ENCODE measurements at regions not wholly inside any gene's neighbourhood (a gene's known extent, or its start where the extent isn't known, plus 50 kb on each side); places are given as distances from the start of the nearest gene placed in this dataset.

GRCh38 chr2:220419647-220420046, 792.2 kb downstream of the SLC4A3 start:
- Histone ChIP-seq H3K27me3 (ENCODE audit: control insufficient read depth, insufficient read depth, low read length) (no peaks in the 10 kb centered on the region), H3K36me3 (ENCODE audit: control insufficient read depth, insufficient read depth, low read length) (no peaks in the 10 kb centered on the region), H3K9ac (ENCODE audit: low read depth, low read length) (no peak overlapping the region), H3K4me3 (ENCODE audit: low read depth, low read length) (no peak overlapping the region), H3K4me1 (ENCODE audit: control insufficient read depth, insufficient read depth, low read length) (peaks cover 5% of the 10 kb centered on the region), H3K9me3 (ENCODE audit: control insufficient read depth, insufficient read depth, low read length) (no peaks in the 10 kb centered on the region)

- H3K36me3 ChIP-seq (ENCODE audit: control insufficient read depth, insufficient read depth, low read length), result no peaks in the 10 kb centered on the region
- no peaks in the 10 kb centered on the region for H3K9me3 ChIP-seq (ENCODE audit: control insufficient read depth, insufficient read depth, low read length)
- H3K27me3 ChIP-seq (ENCODE audit: control insufficient read depth, insufficient read depth, low read length), result no peaks in the 10 kb centered on the region
- peaks cover 5% of the 10 kb centered on the region for H3K4me1 ChIP-seq (ENCODE audit: control insufficient read depth, insufficient read depth, low read length)
- no peak overlapping the region for H3K9ac ChIP-seq (ENCODE audit: low read depth, low read length)
- no peak overlapping the region for H3K4me3 ChIP-seq (ENCODE audit: low read depth, low read length)
These were observed 793.4 kb downstream of the SLC4A3 start for GRCh38 chr2:220420820-220421219.

- Histone ChIP-seq H3K9ac (ENCODE audit: low read depth, low read length) (no peak overlapping the region), H3K36me3 (ENCODE audit: control insufficient read depth, insufficient read depth, low read length) (no peaks in the 10 kb centered on the region), H3K4me1 (ENCODE audit: control insufficient read depth, insufficient read depth, low read length) (peaks cover 5% of the 10 kb centered on the region), H3K4me3 (ENCODE audit: low read depth, low read length) (no peak overlapping the region), H3K27me3 (ENCODE audit: control insufficient read depth, insufficient read depth, low read length) (no peaks in the 10 kb centered on the region), H3K9me3 (ENCODE audit: control insufficient read depth, insufficient read depth, low read length) (no peaks in the 10 kb centered on the region)
These were observed 795.2 kb downstream of the SLC4A3 start for GRCh38 chr2:220422676-220423075.

- Histone ChIP-seq H3K4me1 (ENCODE audit: control insufficient read depth, insufficient read depth, low read length) (no peaks in the 10 kb centered on the region), H3K27me3 (ENCODE audit: control insufficient read depth, insufficient read depth, low read length) (no peaks in the 10 kb centered on the region), H3K9me3 (ENCODE audit: control insufficient read depth, insufficient read depth, low read length) (no peaks in the 10 kb centered on the region), H3K36me3 (ENCODE audit: control insufficient read depth, insufficient read depth, low read length) (no peaks in the 10 kb centered on the region), H3K4me3 (ENCODE audit: low read depth, low read length) (no peak overlapping the region), H3K9ac (ENCODE audit: low read depth, low read length) (no peak overlapping the region)
These were observed 797.1 kb downstream of the SLC4A3 start for GRCh38 chr2:220424561-220424960.

GRCh38 chr2:220432645-220433044, 805.2 kb downstream of the SLC4A3 start:
- Histone ChIP-seq H3K9me3 (ENCODE audit: control insufficient read depth, insufficient read depth, low read length) (no peaks in the 10 kb centered on the region), H3K4me3 (ENCODE audit: low read depth, low read length) (no peak overlapping the region), H3K27me3 (ENCODE audit: control insufficient read depth, insufficient read depth, low read length) (no peaks in the 10 kb centered on the region), H3K36me3 (ENCODE audit: control insufficient read depth, insufficient read depth, low read length) (no peaks in the 10 kb centered on the region), H3K4me1 (ENCODE audit: control insufficient read depth, insufficient read depth, low read length) (no peaks in the 10 kb centered on the region), H3K9ac (ENCODE audit: low read depth, low read length) (no peak overlapping the region)

GRCh38 chr2:220433131-220433530, 805.7 kb downstream of the SLC4A3 start:
- Histone ChIP-seq H3K9me3 (ENCODE audit: control insufficient read depth, insufficient read depth, low read length) (no peaks in the 10 kb centered on the region), H3K27me3 (ENCODE audit: control insufficient read depth, insufficient read depth, low read length) (no peaks in the 10 kb centered on the region), H3K4me3 (ENCODE audit: low read depth, low read length) (no peak overlapping the region), H3K9ac (ENCODE audit: low read depth, low read length) (no peak overlapping the region), H3K4me1 (ENCODE audit: control insufficient read depth, insufficient read depth, low read length) (no peaks in the 10 kb centered on the region), H3K36me3 (ENCODE audit: control insufficient read depth, insufficient read depth, low read length) (no peaks in the 10 kb centered on the region)

- H3K4me3 ChIP-seq (ENCODE audit: low read depth, low read length), result no peak overlapping the region
These were observed 807.0 kb downstream of the SLC4A3 start for GRCh38 chr2:220434385-220434784.

GRCh38 chr2:220437938-220438337, 810.5 kb downstream of the SLC4A3 start:
- Histone ChIP-seq H3K36me3 (ENCODE audit: control insufficient read depth, insufficient read depth, low read length) (no peaks in the 10 kb centered on the region), H3K9ac (ENCODE audit: low read depth, low read length) (no peak overlapping the region), H3K4me1 (ENCODE audit: control insufficient read depth, insufficient read depth, low read length) (no peaks in the 10 kb centered on the region), H3K4me3 (ENCODE audit: low read depth, low read length) (no peak overlapping the region), H3K27me3 (ENCODE audit: control insufficient read depth, insufficient read depth, low read length) (no peaks in the 10 kb centered on the region), H3K9me3 (ENCODE audit: control insufficient read depth, insufficient read depth, low read length) (no peaks in the 10 kb centered on the region)

More at GRCh38 chr2:220434385-220434784, 807.0 kb downstream of the SLC4A3 start:
- no peak overlapping the region for H3K9ac ChIP-seq (ENCODE audit: low read depth, low read length)
- no peaks in the 10 kb centered on the region for H3K4me1 ChIP-seq (ENCODE audit: control insufficient read depth, insufficient read depth, low read length)
- no peaks in the 10 kb centered on the region for H3K36me3 ChIP-seq (ENCODE audit: control insufficient read depth, insufficient read depth, low read length)
- no peaks in the 10 kb centered on the region for H3K27me3 ChIP-seq (ENCODE audit: control insufficient read depth, insufficient read depth, low read length)
- H3K9me3 ChIP-seq (ENCODE audit: control insufficient read depth, insufficient read depth, low read length), result no peaks in the 10 kb centered on the region

GRCh38 chr2:220440731-220441130, 813.3 kb downstream of the SLC4A3 start:
- H3K9ac ChIP-seq (ENCODE audit: low read depth, low read length), result no peak overlapping the region
- H3K4me3 ChIP-seq (ENCODE audit: low read depth, low read length), result no peak overlapping the region
- H3K27me3 ChIP-seq (ENCODE audit: control insufficient read depth, insufficient read depth, low read length), result no peaks in the 10 kb centered on the region
- no peaks in the 10 kb centered on the region for H3K4me1 ChIP-seq (ENCODE audit: control insufficient read depth, insufficient read depth, low read length)
- no peaks in the 10 kb centered on the region for H3K9me3 ChIP-seq (ENCODE audit: control insufficient read depth, insufficient read depth, low read length)
- no peaks in the 10 kb centered on the region for H3K36me3 ChIP-seq (ENCODE audit: control insufficient read depth, insufficient read depth, low read length)

- no peaks in the 10 kb centered on the region for H3K27me3 ChIP-seq (ENCODE audit: control insufficient read depth, insufficient read depth, low read length)
- no peaks in the 10 kb centered on the region for H3K9me3 ChIP-seq (ENCODE audit: control insufficient read depth, insufficient read depth, low read length)
- H3K36me3 ChIP-seq (ENCODE audit: control insufficient read depth, insufficient read depth, low read length), result no peaks in the 10 kb centered on the region
- no peak overlapping the region for H3K4me3 ChIP-seq (ENCODE audit: low read depth, low read length)
- no peaks in the 10 kb centered on the region for H3K4me1 ChIP-seq (ENCODE audit: control insufficient read depth, insufficient read depth, low read length)
- no peak overlapping the region for H3K9ac ChIP-seq (ENCODE audit: low read depth, low read length)
These were observed 814.0 kb downstream of the SLC4A3 start for GRCh38 chr2:220441404-220441803.

GRCh38 chr2:220442012-220442411, 814.6 kb downstream of the SLC4A3 start:
- H3K9me3 ChIP-seq (ENCODE audit: control insufficient read depth, insufficient read depth, low read length), result no peaks in the 10 kb centered on the region
- no peak overlapping the region for H3K4me3 ChIP-seq (ENCODE audit: low read depth, low read length)
- no peak overlapping the region for H3K9ac ChIP-seq (ENCODE audit: low read depth, low read length)
- H3K27me3 ChIP-seq (ENCODE audit: control insufficient read depth, insufficient read depth, low read length), result no peaks in the 10 kb centered on the region
- no peaks in the 10 kb centered on the region for H3K4me1 ChIP-seq (ENCODE audit: control insufficient read depth, insufficient read depth, low read length)
- H3K36me3 ChIP-seq (ENCODE audit: control insufficient read depth, insufficient read depth, low read length), result no peaks in the 10 kb centered on the region

GRCh38 chr2:220445429-220446105, 818.1 kb downstream of the SLC4A3 start:
- H3K9me3 ChIP-seq (ENCODE audit: control insufficient read depth, insufficient read depth, low read length), result no peaks in the 10 kb centered on the region
- H3K4me3 ChIP-seq (ENCODE audit: low read depth, low read length), result no peak overlapping the region
- no peak overlapping the region for H3K9ac ChIP-seq (ENCODE audit: low read depth, low read length)
- no peaks in the 10 kb centered on the region for H3K27me3 ChIP-seq (ENCODE audit: control insufficient read depth, insufficient read depth, low read length)
- H3K4me1 ChIP-seq (ENCODE audit: control insufficient read depth, insufficient read depth, low read length), result no peaks in the 10 kb centered on the region
- no peaks in the 10 kb centered on the region for H3K36me3 ChIP-seq (ENCODE audit: control insufficient read depth, insufficient read depth, low read length)
